ENCODE measurements at regions not wholly inside any gene's neighbourhood (a gene's known extent, or its start where the extent isn't known, plus 50 kb on each side); places are given as distances from the start of the nearest gene placed in this dataset.
A peak's percentile ranks its signal among the peaks of the same experiment; 100 is the strongest.

- no peak for DNase-seq
Observed at GRCh38 chr15:70440416-70441138, 322.8 kb downstream of the UACA start.

GRCh38 chr15:70439880-70440279, 323.5 kb downstream of the UACA start:
- DNase-seq, result no peak

DNA sequence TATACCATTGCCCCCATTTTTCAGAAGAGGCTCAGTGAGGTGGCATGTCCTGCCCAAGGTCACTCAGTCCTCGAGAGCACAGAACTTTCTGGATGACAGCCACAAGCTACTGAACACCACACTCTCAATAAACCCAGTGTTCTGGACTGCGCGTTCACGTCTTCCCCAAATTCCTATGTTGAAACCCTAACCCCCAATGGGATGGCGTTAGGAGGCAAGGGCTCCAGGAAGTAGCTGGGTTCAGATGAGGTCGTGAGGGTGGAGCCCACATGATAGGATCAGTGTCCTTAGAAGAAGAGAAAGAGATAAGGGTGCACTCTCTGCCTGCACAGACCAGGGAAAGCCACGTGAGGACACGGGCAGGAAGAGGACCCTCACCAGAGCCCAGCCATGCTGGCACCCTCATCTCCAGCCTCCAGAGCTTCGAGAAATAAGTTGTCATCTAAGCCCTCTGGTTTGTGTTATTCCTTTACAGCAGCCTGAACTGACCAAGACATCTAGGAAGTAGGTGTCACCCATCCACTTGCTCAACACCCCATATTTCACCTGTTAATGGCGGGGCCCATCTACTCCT, 324.0 kb downstream of the UACA start:
- DNase-seq, result peak; percentile 7 to 10

DNA sequence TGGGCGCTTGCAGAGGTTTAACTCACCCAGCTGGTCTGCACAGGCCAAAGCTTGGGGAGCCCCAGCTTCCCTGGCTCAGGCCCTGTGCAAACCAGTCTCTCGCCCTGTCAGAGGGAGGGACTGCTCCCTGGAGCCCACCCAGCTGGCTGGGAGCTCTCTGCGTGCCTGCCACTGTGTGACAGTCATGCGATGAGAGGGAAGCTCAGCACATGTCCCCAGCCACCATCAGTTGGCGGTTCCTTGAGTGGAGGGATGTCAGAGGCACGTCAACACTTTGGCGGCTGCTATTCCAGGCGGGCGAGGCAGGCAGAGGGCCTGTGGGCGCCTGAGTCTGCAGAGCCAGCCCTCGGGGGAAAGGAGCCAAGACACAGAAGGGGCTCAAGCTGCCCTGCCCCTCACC, 324.6 kb downstream of the UACA start:
- no peak for DNase-seq

DNA sequence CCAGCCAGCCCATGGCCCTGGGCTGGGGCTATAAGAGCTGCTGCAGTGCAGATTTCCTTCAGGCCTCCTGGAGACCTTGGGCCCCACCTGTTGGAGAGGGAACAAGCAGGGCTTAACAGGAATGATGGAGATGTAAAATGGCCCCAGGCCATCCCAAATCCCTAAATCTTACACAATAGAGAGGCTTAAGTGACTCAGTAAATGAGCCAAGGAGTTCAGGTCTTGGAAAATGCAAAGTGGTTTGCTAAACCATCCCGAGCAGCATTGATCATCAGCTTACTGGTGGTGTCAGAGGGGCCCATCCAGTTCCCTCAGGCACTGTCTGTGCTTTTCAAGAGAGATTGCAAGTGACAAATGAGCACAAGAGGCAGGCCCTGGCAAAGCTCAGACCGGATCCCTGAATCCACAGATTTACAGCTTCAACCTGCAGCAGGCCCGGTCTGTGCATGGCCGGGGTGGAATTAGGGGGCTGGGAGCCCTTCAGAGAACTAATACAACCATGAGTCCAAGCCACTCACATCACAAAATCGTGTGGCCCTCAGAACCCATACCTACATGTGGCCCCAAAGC, 325.4 kb downstream of the UACA start:
- no peak for DNase-seq

DNA sequence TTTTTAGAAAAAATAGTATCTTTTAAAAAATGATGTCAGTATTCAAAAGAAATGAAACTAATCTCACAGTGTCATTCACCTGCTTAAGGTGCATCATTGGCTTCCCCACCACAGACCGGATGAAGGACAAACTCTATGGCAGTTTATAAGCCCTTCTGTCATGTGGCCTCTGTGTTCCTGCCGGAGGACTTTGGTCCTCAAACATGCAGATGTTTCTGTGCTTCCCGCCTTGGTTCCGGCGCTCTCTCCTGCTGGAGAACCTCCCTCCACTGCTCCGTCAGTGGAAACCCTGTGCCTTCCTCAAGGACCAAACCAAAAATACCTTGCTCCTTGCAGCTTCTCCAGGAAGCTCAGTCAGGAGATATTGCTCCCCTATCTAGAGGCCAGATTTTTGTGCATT, 326.3 kb downstream of the UACA start:
- no peak for DNase-seq

GRCh38 chr15:70436428-70436827, 326.9 kb downstream of the UACA start:
- DNase-seq, result peak; percentile 20 to 23

DNA sequence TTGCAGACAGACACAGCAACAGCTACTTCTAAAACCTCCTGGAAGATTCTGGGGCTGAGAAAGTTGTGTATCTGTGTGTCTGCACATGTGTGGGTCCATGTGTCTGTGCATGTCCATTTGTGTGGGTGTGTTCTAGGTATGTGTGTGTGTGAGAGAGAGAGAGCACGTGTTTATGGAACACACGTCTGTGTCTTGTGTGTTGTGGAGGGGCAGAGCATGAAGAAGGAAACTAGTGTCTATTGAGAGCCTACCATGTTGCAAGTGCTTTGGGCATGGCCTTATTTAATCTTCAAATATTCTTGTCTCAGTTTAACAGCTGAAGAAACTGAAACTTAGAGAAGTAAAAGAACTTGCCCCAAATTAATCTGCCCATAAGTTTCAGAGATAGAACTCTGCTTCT, 327.5 kb downstream of the UACA start:
- no peak for DNase-seq

- DNase-seq, result no peak
Observed at GRCh38 chr15:70435369-70435768, 328.0 kb downstream of the UACA start.

DNA sequence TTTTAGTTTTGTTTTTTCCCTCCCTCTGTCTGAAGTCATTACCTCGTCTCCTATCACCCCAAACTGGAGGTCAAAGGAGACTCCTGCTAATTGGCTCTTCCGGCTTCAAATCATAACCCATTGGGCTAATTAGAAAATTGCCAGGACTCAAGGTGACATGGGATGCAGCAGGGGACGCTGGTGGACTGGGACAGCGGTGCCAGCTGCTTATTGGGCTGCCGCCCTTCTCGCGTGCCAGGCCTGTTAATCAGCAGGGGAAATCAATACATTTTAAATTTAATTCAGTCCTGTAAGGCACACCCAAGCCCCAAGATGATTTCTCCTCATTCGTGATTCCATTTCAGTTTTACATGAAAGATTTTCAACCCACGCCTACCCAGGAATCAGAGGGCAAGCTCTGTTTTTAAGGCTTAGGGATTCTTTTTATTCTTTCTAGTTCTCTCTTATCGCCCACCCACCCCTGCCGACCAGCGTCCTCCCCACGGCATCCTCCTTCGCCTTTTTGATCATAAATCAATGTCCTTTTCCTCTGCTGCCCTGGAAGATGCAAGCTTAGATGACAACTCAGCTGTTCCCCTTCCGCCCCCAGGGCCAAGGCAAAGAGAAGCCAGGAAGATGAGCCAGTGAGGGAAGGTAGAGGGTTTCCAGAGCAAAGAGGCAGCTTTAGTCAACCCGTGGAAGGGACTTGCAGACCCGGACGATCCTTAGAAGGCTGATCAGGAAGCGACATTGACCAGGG, 329.6 kb downstream of the UACA start:
- DNase-seq, result no peak

- no peak for DNase-seq
Observed at GRCh38 chr15:70432924-70433495, 330.3 kb downstream of the UACA start.

DNA sequence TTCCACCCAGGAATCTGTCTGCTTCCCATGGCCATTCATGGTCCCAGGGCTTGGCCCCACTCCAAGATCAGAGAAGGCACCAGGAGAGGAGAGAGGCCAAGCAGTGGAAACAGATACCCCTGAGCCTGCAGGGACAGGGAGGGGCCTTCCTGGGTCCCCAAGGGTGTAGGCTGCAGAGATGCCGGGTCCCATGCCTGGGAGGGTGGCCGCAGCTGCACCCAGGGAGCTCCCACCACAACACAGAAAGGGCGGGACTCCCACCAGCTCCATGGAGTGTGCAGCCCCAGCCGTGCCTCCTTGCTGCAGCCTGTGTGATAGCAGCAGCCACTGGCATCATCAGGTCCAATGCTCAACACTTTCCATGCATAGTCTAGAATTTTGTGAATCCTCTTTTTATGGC, 331.5 kb downstream of the UACA start:
- no peak for DNase-seq

GRCh38 chr15:70430069-70430468, 332.4 kb upstream of the TLE3 start:
- DNase-seq, result peak in 1 of 2 donors; percentile 31

- DNase-seq, result no peak
Observed at GRCh38 chr15:70429056-70429722, 331.5 kb upstream of the TLE3 start.

GRCh38 chr15:70428211-70428822, 330.6 kb upstream of the TLE3 start:
- no peak for DNase-seq

DNA sequence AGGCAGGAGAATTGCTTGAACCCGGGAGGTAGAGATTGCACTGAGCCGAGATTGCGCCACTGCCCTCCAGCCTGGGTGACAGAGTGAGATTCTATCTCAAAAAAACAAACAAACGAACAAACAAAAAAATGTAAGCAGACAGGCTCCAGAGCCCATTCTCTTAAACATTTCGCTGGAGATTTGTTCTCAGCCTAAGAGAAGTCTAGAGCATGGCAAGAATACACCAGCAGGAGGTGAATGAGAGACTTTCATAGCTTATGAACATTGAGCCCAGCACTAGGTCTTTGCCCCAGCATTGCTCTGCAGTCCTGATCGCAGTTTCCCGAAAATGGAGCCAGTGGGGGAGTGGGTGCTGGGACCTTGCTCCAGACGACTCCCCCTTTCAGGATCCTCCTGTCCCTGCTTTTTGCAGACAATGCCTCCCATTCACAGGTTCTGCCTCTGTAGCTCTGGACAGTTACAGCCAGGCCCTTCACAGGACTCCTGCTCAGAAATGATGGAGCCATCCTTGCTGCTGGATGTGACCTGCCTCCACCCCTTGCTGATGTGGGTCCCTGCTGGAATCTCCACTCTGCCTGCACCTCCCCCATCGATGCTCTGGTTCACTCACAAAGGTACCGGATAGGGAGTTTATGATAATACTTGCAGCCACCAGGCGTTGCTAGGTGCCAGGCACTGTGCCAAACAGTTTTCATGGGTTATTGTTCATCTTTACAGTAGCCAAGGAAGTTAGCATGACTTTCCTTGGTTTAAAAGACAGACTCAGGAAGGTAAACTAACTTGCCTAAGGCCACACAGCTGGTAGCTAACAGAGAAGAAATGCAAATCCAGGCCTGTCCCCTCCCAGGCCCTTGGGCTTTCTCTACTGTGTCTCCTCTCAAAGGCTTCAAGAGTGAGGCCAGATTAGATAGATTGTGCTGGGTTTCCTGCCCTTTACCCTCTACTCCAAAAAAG, 329.7 kb upstream of the TLE3 start:
- no peak for DNase-seq

DNA sequence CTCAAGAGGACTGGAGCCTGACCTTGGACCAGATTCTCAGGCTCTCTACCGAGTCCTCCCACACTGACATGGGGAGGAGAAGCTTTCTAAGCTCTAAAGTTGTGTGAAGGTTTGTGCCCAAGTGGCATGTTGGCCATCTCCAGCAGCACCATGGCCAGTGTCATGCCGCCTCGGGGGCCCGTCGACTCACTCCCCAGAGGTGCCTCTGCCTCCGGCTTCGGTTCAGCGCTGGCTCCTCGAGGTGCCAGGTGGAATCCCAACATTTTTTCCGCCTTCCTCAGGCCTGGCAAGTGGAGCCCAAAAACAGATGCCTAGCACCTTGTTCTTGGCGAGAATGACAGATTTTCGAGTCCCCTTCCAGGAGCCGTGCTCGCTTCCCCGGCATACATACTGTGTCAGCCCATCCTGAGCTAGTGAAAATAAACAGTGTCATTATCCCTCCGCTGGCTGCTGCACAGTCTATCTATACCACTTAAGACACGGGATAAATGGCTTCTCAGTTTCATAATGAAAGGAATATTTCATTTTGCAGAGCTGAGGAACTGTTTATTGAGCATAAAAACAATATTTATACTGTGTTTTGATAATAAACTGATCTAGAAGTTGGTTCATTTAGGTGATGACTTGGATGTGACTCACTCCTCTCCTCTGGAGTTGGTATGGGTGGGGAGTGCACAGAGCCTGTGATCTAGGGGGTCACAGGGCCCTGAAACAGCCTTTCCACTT, 328.5 kb upstream of the TLE3 start:
- DNase-seq, result no peak

DNA sequence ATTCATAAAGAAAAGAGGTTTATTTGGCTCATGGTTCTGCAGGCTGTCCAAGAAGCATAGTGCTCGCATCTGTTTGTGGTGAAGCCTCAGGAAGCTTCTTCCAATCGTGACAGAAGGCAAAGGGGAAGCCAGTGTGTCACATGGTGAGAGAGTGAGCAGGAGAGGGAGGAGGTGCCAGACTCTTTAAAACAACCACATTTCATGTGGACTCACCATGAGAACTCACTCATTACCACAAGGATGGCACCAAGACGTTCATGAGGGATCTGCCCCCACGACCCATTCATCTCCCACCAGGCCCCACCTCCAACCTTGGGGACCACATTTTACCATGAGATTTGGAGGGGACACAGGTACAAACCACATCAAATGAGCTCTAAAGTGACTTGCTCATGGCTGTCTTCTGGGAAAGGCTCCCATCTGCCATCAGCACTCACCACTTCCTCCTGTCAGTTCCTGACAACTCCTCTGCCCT, 327.3 kb upstream of the TLE3 start:
- DNase-seq, result peak; percentile 37 to 43

GRCh38 chr15:70423267-70423666, 325.6 kb upstream of the TLE3 start:
- DNase-seq, result no peak

DNA sequence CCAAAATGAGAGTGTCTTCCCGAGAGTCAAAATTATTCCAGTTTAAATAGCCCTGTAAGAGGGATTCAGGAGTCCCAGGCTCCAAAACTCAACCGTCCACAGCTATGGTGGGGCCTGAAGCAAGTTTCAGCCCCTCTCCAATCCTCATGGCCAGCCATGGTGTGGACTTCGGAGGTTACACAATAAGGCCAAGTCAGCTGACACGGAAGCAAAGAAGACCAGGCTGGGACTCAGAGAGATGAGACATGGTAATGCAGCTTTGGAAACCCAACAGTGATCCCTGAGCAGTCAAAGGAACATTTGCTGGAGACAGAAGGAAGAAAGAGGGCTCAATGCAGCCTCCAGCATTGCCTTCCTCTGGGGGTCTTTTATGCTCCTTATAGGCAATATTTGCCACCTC, 324.6 kb upstream of the TLE3 start:
- DNase-seq, result no peak

All from inflammatory macrophage (primary cell).